ENCODE measurements at regions not wholly inside any gene's neighbourhood (a gene's known extent, or its start where the extent isn't known, plus 50 kb on each side); places are given as distances from the start of the nearest gene placed in this dataset.

DNA sequence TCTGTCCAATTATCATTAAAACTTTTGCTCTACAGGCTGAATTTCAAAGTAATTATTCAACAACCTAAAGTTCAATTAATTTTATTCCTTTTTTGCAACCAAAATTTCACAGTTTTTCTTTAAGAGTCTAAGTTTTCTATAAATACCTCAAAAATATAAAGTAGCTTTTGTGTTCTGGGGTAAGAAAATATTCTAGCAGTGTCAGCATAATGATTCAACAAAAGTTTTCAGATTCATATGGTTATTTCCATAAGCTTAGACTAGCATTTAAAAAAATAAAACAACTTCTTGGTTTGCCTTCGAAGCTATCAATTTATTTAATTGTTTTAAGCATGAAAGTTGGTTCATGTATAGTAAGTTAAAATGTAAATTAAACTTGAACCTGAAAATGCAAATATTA lies 1962.3 kb upstream of the CDH6 start:
- intact Hi-C loops (cut with DNase I), result no loop called here
- Histone ChIP-seq H3K27ac (no peak overlapping the region), H3K27me3 (no peaks in the 10 kb centered on the region), H3K9me3 (no peaks in the 10 kb centered on the region), H3K36me3 (no peaks in the 10 kb centered on the region), H3K4me3 (no peak overlapping the region), H3K4me1 (no peaks in the 10 kb centered on the region)
- no peak for DNase-seq (ENCODE audit: extremely low spot score in 2 of 2)
- no peak for TF ChIP-seq POLR2A (IDR thresholded peaks at IDR 0.05)
- no peak for TF ChIP-seq POLR2AphosphoS5 (IDR thresholded peaks at IDR 0.05; ENCODE audit: insufficient read depth in 1 of 2, low read depth in 1 of 2)
- TF ChIP-seq CTCF (IDR thresholded peaks at IDR 0.05), result no peak

DNA sequence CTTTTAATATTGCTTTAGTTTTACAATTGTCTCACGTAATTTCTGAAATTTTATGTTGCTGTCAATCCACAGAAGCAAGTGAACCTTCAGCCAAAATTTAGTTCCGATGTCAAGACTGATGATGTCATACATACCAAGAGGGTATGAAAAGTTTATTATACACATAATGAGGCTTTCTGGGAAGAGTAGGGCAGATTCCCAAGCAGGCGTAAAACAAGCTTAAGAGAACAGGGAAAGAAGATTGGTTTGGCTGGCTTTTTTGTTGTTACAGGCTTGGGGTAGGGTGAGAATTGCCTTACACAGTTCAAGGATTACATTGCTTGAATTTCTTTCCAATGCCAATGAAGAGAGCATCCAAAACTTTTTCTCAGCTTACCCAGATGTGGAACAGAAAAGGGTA lies 1962.9 kb upstream of the CDH6 start:
- no peaks in the 10 kb centered on the region for H3K9me3 ChIP-seq
- H3K4me3 ChIP-seq, result no peak overlapping the region
- no peak for DNase-seq (ENCODE audit: extremely low spot score in 2 of 2)
- intact Hi-C loops (cut with DNase I), result no loop called here
- no peaks in the 10 kb centered on the region for H3K4me1 ChIP-seq
- H3K36me3 ChIP-seq, result no peaks in the 10 kb centered on the region
- TF ChIP-seq POLR2A (IDR thresholded peaks at IDR 0.05) (no peak), CTCF (IDR thresholded peaks at IDR 0.05) (no peak), POLR2AphosphoS5 (IDR thresholded peaks at IDR 0.05; ENCODE audit: insufficient read depth in 1 of 2, low read depth in 1 of 2) (no peak)
- no peak overlapping the region for H3K27ac ChIP-seq
- no peaks in the 10 kb centered on the region for H3K27me3 ChIP-seq

DNA sequence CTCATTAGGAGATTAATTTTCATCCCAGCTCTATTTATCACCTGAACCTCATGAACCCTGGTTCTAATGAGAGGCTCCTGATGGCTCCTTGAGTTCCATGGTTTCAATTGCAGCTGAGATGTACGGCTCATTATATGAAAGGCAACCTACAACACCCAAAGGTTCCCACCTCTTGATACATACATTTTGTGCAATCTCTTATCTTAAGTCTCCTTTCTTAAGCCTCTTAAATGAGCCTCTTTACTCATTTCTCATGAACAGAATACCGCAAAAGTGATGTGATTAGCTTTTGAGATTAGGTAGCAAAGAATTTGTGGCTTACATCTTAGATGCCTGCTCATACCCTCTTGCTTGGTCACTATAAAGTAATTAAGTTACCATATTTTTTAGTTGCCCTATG lies 1964.0 kb upstream of the CDH6 start:
- TF ChIP-seq CTCF (IDR thresholded peaks at IDR 0.05) (no peak), POLR2A (IDR thresholded peaks at IDR 0.05) (no peak)
- no peak for DNase-seq (ENCODE audit: extremely low spot score in 2 of 2)
- no peaks in the 10 kb centered on the region for H3K9me3 ChIP-seq
- no peak overlapping the region for H3K4me3 ChIP-seq
- intact Hi-C loops (cut with DNase I), result no loop called here
- H3K27me3 ChIP-seq, result no peaks in the 10 kb centered on the region
- H3K4me1 ChIP-seq, result no peaks in the 10 kb centered on the region
- H3K27ac ChIP-seq, result no peak overlapping the region
- no peaks in the 10 kb centered on the region for H3K36me3 ChIP-seq

DNA sequence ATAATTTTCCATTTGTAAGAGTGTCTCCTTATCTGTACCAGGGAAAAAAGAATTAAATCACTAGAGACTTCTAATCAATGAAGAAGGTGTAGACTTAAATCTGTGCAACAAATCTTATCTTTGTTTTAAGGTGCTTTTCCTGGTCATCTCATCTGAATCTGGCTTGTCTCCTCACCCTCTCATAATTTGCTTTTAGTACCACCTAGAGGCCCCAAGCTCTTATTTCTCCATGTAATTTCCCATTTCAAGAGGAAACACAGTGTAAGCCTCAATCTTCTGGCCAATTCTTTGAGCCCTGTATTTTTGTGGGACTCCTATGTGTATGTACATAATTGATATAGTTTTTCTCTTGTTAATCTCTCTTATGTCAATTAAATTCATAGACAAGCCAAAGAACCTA lies 1975.3 kb upstream of the CDH6 start:
- Histone ChIP-seq H3K9me3 (no peaks in the 10 kb centered on the region), H3K36me3 (no peaks in the 10 kb centered on the region), H3K4me1 (no peaks in the 10 kb centered on the region), H3K27ac (no peak overlapping the region), H3K27me3 (no peaks in the 10 kb centered on the region), H3K4me3 (no peak overlapping the region)
- no peak for DNase-seq (ENCODE audit: extremely low spot score in 2 of 2)
- TF ChIP-seq POLR2A (IDR thresholded peaks at IDR 0.05) (no peak), POLR2AphosphoS5 (IDR thresholded peaks at IDR 0.05; ENCODE audit: insufficient read depth in 1 of 2, low read depth in 1 of 2) (no peak), CTCF (IDR thresholded peaks at IDR 0.05) (no peak)
- intact Hi-C loops (cut with DNase I), result no loop called here

- Histone ChIP-seq H3K27me3 (no peaks in the 10 kb centered on the region), H3K4me3 (no peak overlapping the region), H3K4me1 (no peaks in the 10 kb centered on the region), H3K9me3 (no peaks in the 10 kb centered on the region), H3K36me3 (no peaks in the 10 kb centered on the region), H3K27ac (no peak overlapping the region)
- no peak for TF ChIP-seq POLR2AphosphoS5 (IDR thresholded peaks at IDR 0.05; ENCODE audit: insufficient read depth in 1 of 2, low read depth in 1 of 2)
- no peak for TF ChIP-seq CTCF (IDR thresholded peaks at IDR 0.05)
- no peak for TF ChIP-seq POLR2A (IDR thresholded peaks at IDR 0.05)
- no peak for DNase-seq (ENCODE audit: extremely low spot score in 2 of 2)
- intact Hi-C loops (cut with DNase I), result no loop called here
These were observed 1978.6 kb upstream of the CDH6 start for GRCh38 chr5:29214839-29215238.
